NCI-H146 (cell line): ENCODE measurements at regions not wholly inside any gene's neighbourhood (a gene's known extent, or its start where the extent isn't known, plus 50 kb on each side); places are given as distances from the start of the nearest gene placed in this dataset.

ENCODE experiments used
- DNase-seq: peaks from one replicate; lab custom pipeline; 2025; lab: John Stamatoyannopoulos, UW

- DNase-seq, result no peak
Measured at GRCh38 chr12:127358888-127359287, 908.1 kb upstream of the TMEM132C start.

- DNase-seq, result no peak
Measured at GRCh38 chr12:127360580-127360979, 906.4 kb upstream of the TMEM132C start.

GRCh38 chr12:127362121-127362520 is 904.8 kb upstream of the TMEM132C start:
- no peak for DNase-seq

- no peak for DNase-seq
Measured at GRCh38 chr12:127363392-127363791, 903.6 kb upstream of the TMEM132C start.

- no peak for DNase-seq
Measured at GRCh38 chr12:127373559-127373958, 893.4 kb upstream of the TMEM132C start.

- no peak for DNase-seq
Measured at GRCh38 chr12:127374447-127374846, 892.5 kb upstream of the TMEM132C start.

- DNase-seq, result peak; percentile 32
Measured at GRCh38 chr12:127381043-127381668, 885.8 kb upstream of the TMEM132C start.

GRCh38 chr12:127381681-127382080 is 885.3 kb upstream of the TMEM132C start:
- DNase-seq, result no peak

GRCh38 chr12:127383281-127383680 is 883.7 kb upstream of the TMEM132C start:
- DNase-seq, result no peak

GRCh38 chr12:127386723-127387122 is 880.2 kb upstream of the TMEM132C start:
- DNase-seq, result no peak

- DNase-seq, result no peak
Measured at GRCh38 chr12:127388985-127389384, 878.0 kb upstream of the TMEM132C start.

- no peak for DNase-seq
Measured at GRCh38 chr12:127389923-127390322, 877.0 kb upstream of the TMEM132C start.

- DNase-seq, result no peak
Measured at GRCh38 chr12:127393465-127393864, 873.5 kb upstream of the TMEM132C start.

- DNase-seq, result no peak
Measured at GRCh38 chr12:127393896-127394295, 873.1 kb upstream of the TMEM132C start.

GRCh38 chr12:127396734-127397133 is 870.2 kb upstream of the TMEM132C start:
- no peak for DNase-seq

- no peak for DNase-seq
Measured at GRCh38 chr12:127398016-127398710, 868.8 kb upstream of the TMEM132C start.

GRCh38 chr12:127399451-127399850 is 867.5 kb upstream of the TMEM132C start:
- DNase-seq, result no peak

- DNase-seq, result no peak
Measured at GRCh38 chr12:127400221-127400620, 866.7 kb upstream of the TMEM132C start.

- no peak for DNase-seq
Measured at GRCh38 chr12:127401005-127401404, 866.0 kb upstream of the TMEM132C start.

GRCh38 chr12:127401536-127401935 is 865.4 kb upstream of the TMEM132C start:
- no peak for DNase-seq

- no peak for DNase-seq
Measured at GRCh38 chr12:127411166-127411915, 855.6 kb upstream of the TMEM132C start.

GRCh38 chr12:127411981-127412380 is 855.0 kb upstream of the TMEM132C start:
- no peak for DNase-seq

GRCh38 chr12:127412866-127413265 is 854.1 kb upstream of the TMEM132C start:
- DNase-seq, result no peak
